ENCODE measurements at regions not wholly inside any gene's neighbourhood (a gene's known extent, or its start where the extent isn't known, plus 50 kb on each side); places are given as distances from the start of the nearest gene placed in this dataset.

GRCh38 chr11:134730101-134730500 is 318.1 kb upstream of the B3GAT1 start:
- no peak for TF ChIP-seq CTCF (IDR thresholded peaks at IDR 0.05; ENCODE audit: borderline replicate concordance, control extremely low read depth, extremely low read depth, insufficient read depth, missing control alignments)
- no peak for DNase-seq (ENCODE audit: low spot score)
- in situ Hi-C loops (cut with MboI; ENCODE audit: low sequenced_read_pairs, unreplicated experiment), result no loop called here

- no peak for TF ChIP-seq CTCF (IDR thresholded peaks at IDR 0.05; ENCODE audit: borderline replicate concordance, control extremely low read depth, extremely low read depth, insufficient read depth, missing control alignments)
- no peak for DNase-seq (ENCODE audit: low spot score)
- in situ Hi-C loops (cut with MboI; ENCODE audit: low sequenced_read_pairs, unreplicated experiment), result no loop called here
These were observed 316.1 kb upstream of the B3GAT1 start for GRCh38 chr11:134728186-134728585.

- in situ Hi-C loops (cut with MboI; ENCODE audit: low sequenced_read_pairs, unreplicated experiment), result no loop called here
These were observed 315.6 kb upstream of the B3GAT1 start for GRCh38 chr11:134727636-134728035.

GRCh38 chr11:134727204-134727603 is 315.2 kb upstream of the B3GAT1 start:
- TF ChIP-seq CTCF (IDR thresholded peaks at IDR 0.05; ENCODE audit: borderline replicate concordance, control extremely low read depth, extremely low read depth, insufficient read depth, missing control alignments), result no peak
- no peak for DNase-seq (ENCODE audit: low spot score)
- in situ Hi-C loops (cut with MboI; ENCODE audit: low sequenced_read_pairs, unreplicated experiment), result no loop called here

More at GRCh38 chr11:134727636-134728035, 315.6 kb upstream of the B3GAT1 start:
- no peak for TF ChIP-seq CTCF (IDR thresholded peaks at IDR 0.05; ENCODE audit: borderline replicate concordance, control extremely low read depth, extremely low read depth, insufficient read depth, missing control alignments)
- DNase-seq (ENCODE audit: low spot score), result no peak

GRCh38 chr11:134725716-134726639 is 313.9 kb upstream of the B3GAT1 start:
- no peak for DNase-seq (ENCODE audit: low spot score)
- in situ Hi-C loops (cut with MboI; ENCODE audit: low sequenced_read_pairs, unreplicated experiment), result no loop called here
- TF ChIP-seq CTCF (IDR thresholded peaks at IDR 0.05; ENCODE audit: borderline replicate concordance, control extremely low read depth, extremely low read depth, insufficient read depth, missing control alignments), result no peak

GRCh38 chr11:134725211-134725610 is 313.2 kb upstream of the B3GAT1 start:
- DNase-seq (ENCODE audit: low spot score), result no peak
- TF ChIP-seq CTCF (IDR thresholded peaks at IDR 0.05; ENCODE audit: borderline replicate concordance, control extremely low read depth, extremely low read depth, insufficient read depth, missing control alignments), result no peak
- in situ Hi-C loops (cut with MboI; ENCODE audit: low sequenced_read_pairs, unreplicated experiment), result no loop called here

Measured in GM13976 (cell line).